Left ventricle myocardium inferior (tissue), 1 donor: ENCODE measurements at regions not wholly inside any gene's neighbourhood (a gene's known extent, or its start where the extent isn't known, plus 50 kb on each side); places are given as distances from the start of the nearest gene placed in this dataset.
"Not testable (repeated sequence)": the region's sequence is repeated elsewhere in the genome, so short reads cannot be mapped to it uniquely, and the experiment has no call there.

Source experiments
- DNase-seq: peaks from one replicate; pipeline ENCODE4 v3.0.0-alpha.2; 2020
- H3K27ac ChIP-seq: fragments of 200-600 bp; replicated peaks from 2 replicates; pipeline ENCODE4 v1.8.0; 2021
- H3K27me3 ChIP-seq: fragments of 200-600 bp; 2 replicates; pipeline ENCODE4 v1.8.0; 2021; ENCODE audit warnings: low read depth
- H3K36me3 ChIP-seq: fragments of 200-600 bp; 2 replicates; pipeline ENCODE4 v1.8.0; 2021
- H3K4me1 ChIP-seq: fragments of 200-600 bp; 2 replicates; pipeline ENCODE4 v1.8.0; 2021
- H3K4me3 ChIP-seq: fragments of 200-600 bp; 2 replicates; pipeline ENCODE4 v1.8.0; 2021; ENCODE audit warnings: mild to moderate bottlenecking, moderate library complexity
- H3K9me3 ChIP-seq: fragments of 200-600 bp; replicated peaks from 2 replicates; pipeline ENCODE4 v1.8.0; 2021
- CTCF ChIP-seq: fragments of 200-600 bp; IDR thresholded peaks from 2 replicates; pipeline ENCODE4 v1.8.0; 2021; ENCODE audit warnings: antibody characterized with exemption, mild to moderate bottlenecking, borderline replicate concordance
- intact Hi-C: fragments of 100-400 bp; cut with micrococcal nuclease; formaldehyde crosslinking; loops from one replicate; pipeline ENCODE4 v1.11.0; 2022
- donor health status: DM: no; HTN: yes; CAD: no; lungs with severe emphysema.

- Histone ChIP-seq H3K36me3 (no peaks in the 10 kb centered on the region), H3K27ac (no peak overlapping the region), H3K27me3 (no peaks in the 10 kb centered on the region), H3K4me1 (peaks cover 14% of the 10 kb centered on the region), H3K4me3 (no peak overlapping the region), H3K9me3 (peaks cover 17% of the 10 kb centered on the region)
- no peak for TF ChIP-seq CTCF
- DNase-seq = no peak
- intact Hi-C loops = no loop called here
Measured at GRCh38 chr2:111622859-111623258, 261.1 kb downstream of the ANAPC1 start.

- H3K4me3 ChIP-seq = no peak overlapping the region
- peaks cover 22% of the 10 kb centered on the region for H3K9me3 ChIP-seq
- no peak overlapping the region for H3K27ac ChIP-seq
- no peaks in the 10 kb centered on the region for H3K36me3 ChIP-seq
- no peaks in the 10 kb centered on the region for H3K27me3 ChIP-seq
- no peak for DNase-seq
- H3K4me1 ChIP-seq = peaks cover 9% of the 10 kb centered on the region
- TF ChIP-seq CTCF = no peak
- intact Hi-C loops = no loop called here
Measured at GRCh38 chr2:111623380-111623779, 260.6 kb downstream of the ANAPC1 start.

- Histone ChIP-seq H3K4me1 (no peaks in the 10 kb centered on the region), H3K4me3 (no peak overlapping the region), H3K36me3 (no peaks in the 10 kb centered on the region), H3K9me3 (peaks cover 34% of the 10 kb centered on the region), H3K27ac (no peak overlapping the region), H3K27me3 (no peaks in the 10 kb centered on the region)
- DNase-seq = no peak
- no peak for TF ChIP-seq CTCF
- intact Hi-C loops = no loop called here
Measured at GRCh38 chr2:111624411-111625156, 259.4 kb downstream of the ANAPC1 start.

GRCh38 chr2:111625157-111625537, 258.8 kb downstream of the ANAPC1 start:
- not testable (repeated sequence) for H3K27ac ChIP-seq, H3K27me3 ChIP-seq, H3K36me3 ChIP-seq

GRCh38 chr2:111626037-111626864, 257.7 kb downstream of the ANAPC1 start:
- H3K4me3 ChIP-seq = no peak overlapping the region
- H3K27ac ChIP-seq = no peak overlapping the region
- peaks cover 46% of the 10 kb centered on the region for H3K9me3 ChIP-seq
- no peak for TF ChIP-seq CTCF
- no peak for DNase-seq
- no peaks in the 10 kb centered on the region for H3K36me3 ChIP-seq
- H3K27me3 ChIP-seq = no peaks in the 10 kb centered on the region
- no peaks in the 10 kb centered on the region for H3K4me1 ChIP-seq
- intact Hi-C loops = no loop called here

More at GRCh38 chr2:111625157-111625537, 258.8 kb downstream of the ANAPC1 start:
- H3K4me3 ChIP-seq, DNase-seq, H3K4me1 ChIP-seq, intact Hi-C loops: not testable (repeated sequence)
- H3K9me3 ChIP-seq = peaks cover 40% of the 10 kb centered on the region

- Histone ChIP-seq H3K4me3 (no peak overlapping the region), H3K27ac (no peak overlapping the region), H3K27me3 (no peaks in the 10 kb centered on the region), H3K36me3 (no peaks in the 10 kb centered on the region), H3K9me3 (peaks cover 46% of the 10 kb centered on the region), H3K4me1 (no peaks in the 10 kb centered on the region)
- DNase-seq = no peak
- intact Hi-C loops = no loop called here
- no peak for TF ChIP-seq CTCF
Measured at GRCh38 chr2:111626865-111627163, 257.2 kb downstream of the ANAPC1 start.
